Panc1 (cell line): ENCODE measurements at regions not wholly inside any gene's neighbourhood (a gene's known extent, or its start where the extent isn't known, plus 50 kb on each side); places are given as distances from the start of the nearest gene placed in this dataset.
A peak's percentile ranks its signal among the peaks of the same experiment; 100 is the strongest.

Experiments used
- ATAC-seq: fragments of 200-7000 bp; cut with Tn5 transposase; 2 replicates; pipeline ENCODE4 v1.9.1; 2020; ENCODE audit warnings: mild to moderate bottlenecking, moderate library complexity
- BruUV-seq: library from RNA; stranded (reverse); fragments of 400-500 nt; replicated peaks from 2 replicates; lab custom pipeline; 2021; lab: Mats Ljungman, UMichigan
- CTCF ChIA-PET: fragments of 300-600 bp; sonication (Branson Sonifier 250); formaldehyde crosslinking; loops from one replicate; lab custom pipeline; 2022; ENCODE audit warnings: antibody characterized with exemption; lab: Charles Lee
- POLR2A ChIA-PET: fragments of 300-600 bp; sonication (Branson Sonifier 250); formaldehyde crosslinking; loops from one replicate; lab custom pipeline; 2022; ENCODE audit warnings: antibody characterized with exemption; lab: Charles Lee
- DNase-seq: peaks from one replicate; pipeline ENCODE4 v3.0.0-alpha.2; 2010; ENCODE audit warnings: low read depth, low spot score
- H3K27ac ChIP-seq: 2 replicates; pipeline ENCODE4 v1.5.1; 2011; ENCODE audit warnings: mild to moderate bottlenecking, low read length, inconsistent platforms
- H3K27me3 ChIP-seq: fragments of 200-500 bp; sonication (Bioruptor generic); 2 replicates; pipeline ENCODE4 v1.6.0; 2014; ENCODE audit warnings: low read length, inconsistent platforms; ENCODE audit not compliant: control insufficient read depth, insufficient read depth
- H3K36me3 ChIP-seq: fragments of 200-500 bp; sonication (Bioruptor generic); 2 replicates; pipeline ENCODE4 v1.5.1; 2014; ENCODE audit warnings: inconsistent platforms, mild to moderate bottlenecking, low read length, moderate library complexity; ENCODE audit not compliant: control insufficient read depth, insufficient read depth
- H3K4me1 ChIP-seq: 2 replicates; pipeline ENCODE4 v1.5.1; 2011; ENCODE audit warnings: inconsistent platforms, mild to moderate bottlenecking, low read length, moderate library complexity; ENCODE audit not compliant: control insufficient read depth, insufficient read depth
- H3K4me3 ChIP-seq, 2 experiments: 2 replicates each; pipeline ENCODE4 v1.5.1; 2011 to 2012; ENCODE audit warnings: low read depth in 2 of 2, low read length in 2 of 2, mild to moderate bottlenecking in 2 of 2, inconsistent platforms in 1 of 2, moderate library complexity in 1 of 2
- H3K9me3 ChIP-seq: fragments of 200-500 bp; sonication (Bioruptor generic); 2 replicates; pipeline ENCODE4 v1.5.1; 2014; ENCODE audit warnings: low read depth, mild to moderate bottlenecking, inconsistent platforms, low read length, moderate library complexity; ENCODE audit not compliant: control insufficient read depth, insufficient read depth
- CTCF ChIP-seq: fragments of 450-650 bp; IDR thresholded peaks from 2 replicates; pipeline ENCODE4 v1.5.1; 2017; ENCODE audit warnings: mild to moderate bottlenecking
- POLR2AphosphoS5 ChIP-seq: IDR thresholded peaks from 2 replicates; pipeline ENCODE4 v1.6.1; 2012; ENCODE audit warnings: mild to moderate bottlenecking, low read depth, low read length, moderate library complexity
- REST ChIP-seq, 2 experiments: IDR thresholded peaks; 2 replicates each; pipeline ENCODE4 v1.6.1; 2011 to 2012; ENCODE audit warnings: low read depth in 2 of 2, control low read depth in 1 of 2, low read length in 1 of 2, mild to moderate bottlenecking in 1 of 2, moderate library complexity in 1 of 2; ENCODE audit not compliant: insufficient read depth in 1 of 2
- SIN3A ChIP-seq: IDR thresholded peaks from 2 replicates; pipeline ENCODE4 v1.6.1; 2012; ENCODE audit warnings: low read depth, mild to moderate bottlenecking, low read length, moderate library complexity, borderline replicate concordance; ENCODE audit not compliant: insufficient read depth
- TCF7L2 ChIP-seq: IDR thresholded peaks from 2 replicates; pipeline ENCODE4 v1.6.1; 2011; ENCODE audit warnings: mild to moderate bottlenecking, low read depth, low read length, inconsistent platforms
- in situ Hi-C: cut with HindIII; loops from 2 replicates; pipeline ENCODE4 v1.10.0; 2016; ENCODE audit warnings: low sequenced_read_pairs, low pct_unique_long_range_greater_than_20kb
- intact Hi-C: fragments of 100-400 bp; cut with micrococcal nuclease; formaldehyde crosslinking; loops from one replicate; pipeline ENCODE4 v1.10.0; 2022; ENCODE audit not compliant: unreplicated experiment

DNA sequence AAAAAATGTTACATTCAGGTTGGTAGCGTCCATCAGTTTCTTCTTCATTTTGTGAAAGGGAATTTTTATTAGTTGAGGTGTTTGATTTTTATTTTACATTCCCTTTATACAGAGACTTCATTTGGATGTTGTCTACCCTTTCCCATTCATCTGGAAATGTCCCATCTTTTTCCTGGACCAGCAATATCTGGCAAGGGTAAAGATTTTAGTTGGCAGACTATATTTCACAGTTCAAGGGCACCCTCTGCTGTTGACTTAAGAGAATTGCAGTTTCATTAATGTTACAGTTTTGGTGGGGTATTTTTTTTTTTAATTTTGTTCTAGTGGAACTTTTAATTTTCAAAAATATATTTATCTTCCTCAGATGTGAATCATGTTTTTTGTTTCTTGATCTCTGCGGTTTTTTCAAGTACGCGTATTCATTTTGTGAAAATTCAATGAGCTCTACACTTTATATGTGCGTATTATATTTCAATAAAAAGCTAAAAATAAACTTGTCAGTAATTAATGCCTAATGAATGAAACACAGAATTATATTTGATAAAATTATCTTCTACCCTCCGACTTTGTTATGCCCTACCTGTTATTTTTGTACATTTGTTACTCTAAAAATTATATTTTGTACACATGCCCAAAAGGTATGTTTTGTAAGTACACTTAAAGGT is 97.9 kb upstream of the KLF14 start:
- no peaks in the 10 kb centered on the region for H3K36me3 ChIP-seq
- intact Hi-C loops, result loop anchor here (5.0 to 10.0 kb wide), 3 partner anchors 97 to 760 kb away; partner anchors contain the start of genes KLF14 and KLHDC10
- H3K4me1 ChIP-seq, result no peaks in the 10 kb centered on the region
- ATAC-seq (no peak), DNase-seq (no peak)
- no peak overlapping the region for H3K27ac ChIP-seq
- TF ChIP-seq CTCF, result peak; percentile 79; the same call in 1 of the 2 replicates
- no peak for TF ChIP-seq POLR2AphosphoS5
- TF ChIP-seq SIN3A, result no peak
- CTCF ChIA-PET, result interaction anchor here (0.5 to 1.1 kb wide), 9 partner anchors 79 to 792 kb away, joined by 3 to 7 read pairs (median 3); no protein-coding TSS in a partner anchor
- POLR2A ChIA-PET, result interaction anchor here (0.6 to 0.7 kb wide), 2 partner anchors 83 to 767 kb away, joined by 3 to 8 read pairs; no protein-coding TSS in a partner anchor
- no TSS peak for BruUV-seq
- no peaks in the 10 kb centered on the region for H3K27me3 ChIP-seq
- no peak overlapping the region for H3K4me3 ChIP-seq
- in situ Hi-C loops, result no loop called here
- peaks cover 9% of the 10 kb centered on the region; the same call in 1 of the 2 replicates for H3K9me3 ChIP-seq

- DNase-seq, result peak; percentile 92
- TF ChIP-seq CTCF, result no peak
- TF ChIP-seq POLR2AphosphoS5, result no peak
- no peak for TF ChIP-seq SIN3A
- no peak for TF ChIP-seq TCF7L2
- TF ChIP-seq REST (IDR thresholded peaks at IDR 0.05; ENCODE audit: insufficient read depth in 1 of 2, low read depth in 2 of 2, low read length in 1 of 2), result no peak
- BruUV-seq, result no TSS peak
- H3K4me1 ChIP-seq, result peaks cover 3% of the 10 kb centered on the region; the same call in 1 of the 2 replicates
- H3K4me3 ChIP-seq, result no peak overlapping the region
- POLR2A ChIA-PET, result no interaction called here
- intact Hi-C loops (loop anchor here (10.0 kb wide), 2 partner anchors 104 to 594 kb away; partner anchors contain the start of gene KLF14), in situ Hi-C loops (no loop called here)
- no peaks in the 10 kb centered on the region for H3K36me3 ChIP-seq
- ATAC-seq, result peak; percentile 75
- no peak overlapping the region for H3K27ac ChIP-seq
- H3K27me3 ChIP-seq, result no peaks in the 10 kb centered on the region
- no peaks in the 10 kb centered on the region for H3K9me3 ChIP-seq
- CTCF ChIA-PET, result no interaction called here
These were observed 104.7 kb upstream of the KLF14 start for GRCh38 chr7:130838738-130839137.
